Renal cortical epithelial cell (primary cell): ENCODE measurements at regions not wholly inside any gene's neighbourhood (a gene's known extent, or its start where the extent isn't known, plus 50 kb on each side); places are given as distances from the start of the nearest gene placed in this dataset.
"Not testable (repeated sequence)": the region's sequence is repeated elsewhere in the genome, so short reads cannot be mapped to it uniquely, and the experiment has no call there.

Experiments
- DNase-seq: peaks from one replicate; pipeline ENCODE4 v3.0.0-alpha.2; 2011; ENCODE audit warnings: low read depth

- no peak for DNase-seq
Measured at GRCh38 chr12:85425349-85425612, 145.3 kb downstream of the ALX1 start.

DNA sequence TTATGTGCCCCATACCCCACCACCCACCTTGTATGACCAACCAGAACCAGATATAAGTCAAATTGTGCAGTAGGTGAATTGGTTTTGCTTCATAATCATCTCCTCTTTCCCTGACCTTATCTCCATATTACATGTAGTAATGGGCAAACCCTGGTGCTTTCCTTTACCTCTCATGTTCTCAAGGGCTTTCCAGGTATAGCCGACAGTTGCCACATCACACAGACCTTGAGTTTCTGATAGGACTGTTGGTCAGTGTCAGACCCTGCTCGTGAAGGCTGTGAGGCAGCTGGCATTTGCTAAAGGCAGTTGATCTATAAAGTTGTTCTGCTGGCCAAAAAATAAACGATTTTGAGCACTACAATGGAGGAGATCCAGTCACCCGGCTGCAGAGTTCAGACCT is 145.9 kb downstream of the ALX1 start:
- no peak for DNase-seq

- DNase-seq: not testable (repeated sequence)
Measured at GRCh38 chr12:85433148-85433547, 153.1 kb downstream of the ALX1 start.

DNA sequence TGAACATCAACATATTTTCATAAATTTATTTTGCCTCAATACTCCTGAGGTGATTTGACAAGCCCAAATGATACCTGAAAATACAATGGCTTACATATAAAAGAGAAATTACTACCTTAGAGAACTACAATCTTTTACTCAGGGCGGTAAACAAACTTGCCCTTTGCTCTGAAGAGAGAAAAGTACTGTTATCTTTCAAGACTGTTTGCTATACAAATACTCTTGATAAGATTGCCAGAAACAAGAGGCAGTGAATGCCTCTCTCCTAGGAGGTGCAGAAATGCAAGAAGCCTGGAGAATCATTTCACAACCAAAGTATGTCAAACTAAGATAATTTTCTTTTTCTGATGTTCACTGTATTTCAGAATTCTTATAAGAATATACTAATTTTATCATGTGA is 160.3 kb downstream of the ALX1 start:
- DNase-seq: no peak

DNA sequence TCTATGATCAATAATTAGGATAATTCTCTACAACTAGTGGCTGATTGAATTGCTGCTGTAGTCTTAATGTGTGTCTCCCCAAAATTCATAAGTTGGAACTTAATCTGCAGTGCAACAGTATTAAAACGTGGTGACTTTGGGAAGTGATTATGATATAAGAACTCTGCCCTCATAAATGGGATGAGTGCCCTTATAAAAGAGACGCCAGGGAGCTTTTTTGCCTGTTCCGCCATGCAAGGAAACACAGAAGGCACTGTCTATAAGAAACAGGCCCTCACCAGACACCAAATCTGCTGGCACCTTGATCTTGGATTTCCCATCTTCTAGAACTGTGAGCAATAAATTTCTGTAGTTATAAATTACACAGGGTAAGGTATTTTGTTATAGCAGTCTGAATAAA is 161.0 kb downstream of the ALX1 start:
- no peak for DNase-seq

GRCh38 chr12:85441741-85442140 is 161.7 kb downstream of the ALX1 start:
- peak; percentile 23 for DNase-seq

GRCh38 chr12:85445060-85445938 is 165.3 kb downstream of the ALX1 start:
- peak; percentile 84 for DNase-seq

GRCh38 chr12:85448031-85448430 is 168.0 kb downstream of the ALX1 start:
- no peak for DNase-seq

GRCh38 chr12:85448548-85449139 is 168.6 kb downstream of the ALX1 start:
- DNase-seq: no peak

DNA sequence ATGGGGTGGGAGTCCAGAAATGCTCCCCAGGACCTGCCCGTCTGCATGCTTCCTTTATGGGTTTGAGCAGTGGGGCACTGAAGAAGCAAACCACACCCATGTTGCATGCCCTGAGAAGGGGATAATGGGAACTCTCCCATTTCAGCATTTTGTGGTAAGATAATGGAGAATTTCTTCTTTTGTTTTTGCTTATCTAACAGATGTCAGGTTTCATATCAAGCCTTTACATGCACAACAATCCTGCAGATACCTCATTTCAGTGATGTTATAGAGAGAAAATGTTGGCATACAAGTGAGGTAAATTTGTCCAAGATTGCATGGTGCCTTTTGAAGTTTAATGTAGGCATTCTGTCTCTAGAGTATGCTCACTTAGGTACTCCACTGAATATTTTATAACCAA is 177.0 kb downstream of the ALX1 start:
- DNase-seq: no peak

- no peak for DNase-seq
Measured at GRCh38 chr12:85461127-85461526, 181.1 kb downstream of the ALX1 start.

GRCh38 chr12:85462888-85463287 is 182.9 kb downstream of the ALX1 start:
- DNase-seq: no peak

DNA sequence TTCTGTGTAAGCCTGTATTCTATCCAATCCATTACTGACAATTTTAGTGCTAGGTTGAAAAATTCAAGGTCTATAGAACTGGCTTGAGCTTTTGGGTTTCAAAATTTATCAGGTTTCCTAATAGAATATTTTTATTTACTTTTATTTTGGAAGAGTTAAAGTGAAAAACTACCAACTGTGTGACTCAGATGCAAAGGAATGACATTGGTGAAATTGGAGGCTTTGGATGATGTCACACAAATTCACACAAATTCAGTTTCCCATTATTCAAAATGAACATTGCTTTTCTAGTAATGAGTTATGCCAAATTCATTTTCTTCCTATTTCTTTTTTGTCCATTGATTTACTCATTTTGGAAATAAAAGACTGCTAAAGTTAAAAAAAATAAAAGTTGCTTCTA is 186.9 kb downstream of the ALX1 start:
- DNase-seq: peak; percentile 38

DNA sequence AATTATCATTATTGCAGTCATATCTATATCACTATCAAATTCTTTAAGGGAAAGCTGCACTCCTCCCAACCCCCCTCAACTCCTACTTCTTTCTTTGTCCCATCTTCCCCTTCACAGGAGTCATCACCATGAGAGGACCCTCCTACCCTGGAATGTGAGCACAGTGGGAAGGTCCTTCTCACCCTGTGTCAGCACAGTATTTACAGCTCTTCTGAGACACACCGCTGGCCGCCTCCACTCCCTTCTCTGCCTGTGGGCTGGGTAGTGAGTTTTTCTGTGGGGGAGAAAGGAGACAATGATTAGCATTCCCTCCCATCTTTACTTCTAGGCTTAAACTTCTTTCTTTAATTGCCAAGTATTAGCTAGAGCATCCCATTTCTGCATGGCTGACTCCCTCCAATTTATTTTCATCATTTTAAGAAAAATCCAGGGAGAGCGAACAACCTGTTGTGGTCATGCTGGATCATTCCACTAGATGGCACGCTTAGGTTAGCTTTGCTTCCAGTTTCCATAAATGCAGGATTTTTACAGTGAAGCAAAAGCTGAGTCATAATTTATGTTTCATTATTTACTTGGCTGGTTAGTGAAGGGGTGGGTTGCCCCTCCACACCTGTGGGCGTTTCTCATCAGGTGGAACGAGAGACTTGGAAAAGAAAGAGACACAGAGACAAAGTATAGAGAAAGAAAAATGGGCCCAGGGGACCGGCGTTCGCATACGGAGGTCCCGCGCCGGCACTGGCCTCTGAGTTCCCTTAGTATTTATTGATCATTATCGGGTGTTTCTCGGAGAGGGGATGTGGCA is 188.5 kb downstream of the ALX1 start:
- DNase-seq: peak; percentile 77

- peak; percentile 86 for DNase-seq
Measured at GRCh38 chr12:85469158-85470086, 189.4 kb downstream of the ALX1 start.

DNA sequence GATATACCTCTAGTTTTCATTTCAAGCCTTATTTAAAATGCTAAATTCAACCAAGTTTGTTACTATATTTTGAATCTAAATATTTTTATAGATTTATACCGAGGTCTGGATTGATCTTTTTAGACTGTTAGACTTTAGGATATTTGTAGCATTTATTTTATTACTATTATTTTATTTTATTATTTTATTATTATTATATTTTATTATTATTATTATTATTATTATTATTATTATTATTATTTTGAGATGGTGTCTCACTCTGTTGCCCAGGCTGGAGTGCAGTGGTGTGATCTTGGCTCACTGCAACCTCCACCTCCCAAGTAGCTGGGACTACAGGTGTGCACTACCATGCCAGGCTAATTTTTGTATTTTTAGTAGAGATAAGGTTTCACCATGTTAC is 195.3 kb downstream of the ALX1 start:
- not testable (repeated sequence) for DNase-seq

DNA sequence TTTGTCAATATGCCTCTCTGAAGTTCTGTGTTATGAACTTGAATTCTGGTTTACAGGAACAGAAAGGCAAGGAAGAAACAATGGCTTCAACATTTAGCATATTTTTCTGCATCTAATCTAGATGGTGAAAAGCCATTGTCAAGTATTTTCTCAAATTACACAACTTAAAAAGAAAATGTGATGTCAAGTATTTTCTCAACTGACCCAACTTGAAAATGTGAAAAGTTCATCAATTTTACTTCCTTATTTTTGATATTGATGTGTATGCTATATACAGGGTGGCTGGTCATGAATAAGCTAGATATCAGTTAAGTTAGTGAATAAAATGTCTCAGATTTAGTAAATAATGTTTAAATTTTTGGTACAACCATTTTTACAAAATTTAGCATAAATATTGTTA is 196.7 kb downstream of the ALX1 start:
- no peak for DNase-seq

- DNase-seq: no peak
Measured at GRCh38 chr12:85484387-85484786, 204.4 kb downstream of the ALX1 start.

- no peak for DNase-seq
Measured at GRCh38 chr12:85489194-85489593, 209.2 kb downstream of the ALX1 start.

DNA sequence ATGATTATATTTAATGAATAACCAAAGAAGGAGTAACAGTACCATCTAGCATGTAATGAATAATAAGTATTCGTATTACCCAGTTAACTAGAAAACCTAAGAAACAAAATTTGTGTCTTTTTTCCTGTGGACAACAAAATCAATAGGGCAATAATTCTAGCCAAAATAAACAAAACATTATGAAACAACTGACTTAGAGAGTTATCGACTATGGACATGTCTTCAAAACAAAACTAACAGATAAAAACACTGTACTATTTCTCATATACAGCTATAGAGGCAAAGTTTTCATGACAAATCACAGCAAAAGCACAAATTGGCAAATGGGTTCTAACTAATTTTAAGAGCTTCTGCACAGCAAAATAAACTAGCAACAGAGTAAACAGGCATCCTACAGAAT is 224.1 kb downstream of the ALX1 start:
- no peak for DNase-seq

DNA sequence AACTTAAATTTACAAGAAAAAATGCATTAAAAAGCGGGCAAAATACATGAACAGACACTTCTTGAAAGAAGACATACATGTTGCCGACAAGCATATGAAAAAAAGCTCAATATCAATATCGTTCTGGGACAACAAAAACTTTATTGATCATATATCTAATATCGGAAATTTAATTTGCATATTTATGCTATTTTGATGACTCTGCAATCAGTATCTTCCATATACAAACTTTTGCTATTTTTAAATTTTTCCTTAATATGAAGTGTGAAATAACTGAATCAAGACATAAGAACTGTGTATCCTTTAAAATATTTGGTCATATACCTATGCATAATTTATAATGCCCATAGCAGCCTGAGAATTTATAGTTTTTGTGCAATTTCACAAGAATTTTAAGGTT is 224.6 kb downstream of the ALX1 start:
- no peak for DNase-seq

GRCh38 chr12:85507456-85507855 is 227.4 kb downstream of the ALX1 start:
- DNase-seq: no peak
